GM23338 (cell line): ENCODE measurements at regions not wholly inside any gene's neighbourhood (a gene's known extent, or its start where the extent isn't known, plus 50 kb on each side); places are given as distances from the start of the nearest gene placed in this dataset.

Experiments
- ATAC-seq: fragments of 200-7000 bp; cut with Tn5 transposase; 3 replicates; pipeline ENCODE4 v1.9.1; 2020
- DNase-seq: peaks from one replicate; pipeline ENCODE4 v3.0.0-alpha.2; 2015; ENCODE audit warnings: low spot score
- H2AFZ ChIP-seq: fragments of 200-600 bp; sonication (generic); 2 replicates; pipeline ENCODE4 v1.8.0; 2016; ENCODE audit warnings: antibody characterized with exemption, mild to moderate bottlenecking, moderate library complexity
- H3F3A ChIP-seq: fragments of 200-600 bp; sonication (generic); replicated peaks from 2 replicates; pipeline ENCODE4 v1.8.0; 2017; ENCODE audit warnings: antibody characterized with exemption, mixed run types, low read depth
- H3K27ac ChIP-seq: fragments of 200-600 bp; sonication (generic); 2 replicates; pipeline ENCODE4 v1.6.1; 2016; ENCODE audit warnings: low read depth
- H3K27me3 ChIP-seq: fragments of 200-600 bp; sonication (generic); 2 replicates; pipeline ENCODE4 v1.8.0; 2016; ENCODE audit warnings: mild to moderate bottlenecking, mixed run types, moderate library complexity; ENCODE audit not compliant: insufficient read depth
- H3K36me3 ChIP-seq: fragments of 200-600 bp; sonication (generic); 2 replicates; pipeline ENCODE4 v1.8.0; 2016; ENCODE audit warnings: mild to moderate bottlenecking; ENCODE audit not compliant: insufficient read depth
- H3K4me1 ChIP-seq: fragments of 200-600 bp; sonication (generic); 2 replicates; pipeline ENCODE4 v1.8.0; 2016; ENCODE audit warnings: mild to moderate bottlenecking, moderate library complexity; ENCODE audit not compliant: insufficient read depth
- H3K4me2 ChIP-seq: fragments of 200-600 bp; sonication (generic); 2 replicates; pipeline ENCODE4 v1.7.1; 2017; ENCODE audit warnings: mixed run types
- H3K4me3 ChIP-seq: fragments of 200-600 bp; sonication (generic); 2 replicates; pipeline ENCODE4 v1.6.1; 2016; ENCODE audit warnings: mixed run types
- H3K79me2 ChIP-seq: fragments of 200-600 bp; sonication (generic); replicated peaks from 2 replicates; pipeline ENCODE4 v1.8.0; 2017; ENCODE audit warnings: mild to moderate bottlenecking; ENCODE audit not compliant: insufficient read depth
- H3K9me2 ChIP-seq: fragments of 200-600 bp; sonication (generic); 2 replicates; pipeline ENCODE4 v1.8.0; 2017; ENCODE audit not compliant: insufficient read depth
- H4K20me1 ChIP-seq: fragments of 200-600 bp; sonication (generic); replicated peaks from 2 replicates; pipeline ENCODE4 v1.8.0; 2017; ENCODE audit warnings: mild to moderate bottlenecking; ENCODE audit not compliant: insufficient read depth
- H3K27ac Mint-ChIP-seq: 2 replicates; pipeline ENCODE4 v1.8.0; 2020; ENCODE audit warnings: inconsistent platforms, mild to moderate bottlenecking, moderate library complexity, mixed read lengths
- H3K27me3 Mint-ChIP-seq: 3 replicates; pipeline ENCODE4 v1.8.0; 2022; ENCODE audit warnings: low read depth, mild to moderate bottlenecking, moderate library complexity, mixed read lengths, inconsistent platforms; ENCODE audit not compliant: insufficient read depth, poor library complexity
- H3K36me3 Mint-ChIP-seq: 3 replicates; pipeline ENCODE4 v1.8.0; 2021; ENCODE audit warnings: low read depth, mild to moderate bottlenecking, inconsistent platforms, moderate library complexity, mixed read lengths
- H3K4me1 Mint-ChIP-seq: 3 replicates; pipeline ENCODE4 v1.8.0; 2020; ENCODE audit warnings: mild to moderate bottlenecking, inconsistent platforms, mixed read lengths
- H3K4me3 Mint-ChIP-seq: 3 replicates; pipeline ENCODE4 v1.8.0; 2021; ENCODE audit warnings: moderate library complexity, mild to moderate bottlenecking, inconsistent platforms, mixed read lengths
- H3K9me3 Mint-ChIP-seq: 3 replicates; pipeline ENCODE4 v1.8.0; 2020; ENCODE audit warnings: moderate library complexity, mild to moderate bottlenecking, inconsistent platforms, mixed read lengths
- CREB1 ChIP-seq: fragments of 250-450 bp; sonication (Bioruptor Pico); IDR thresholded peaks from 2 replicates; pipeline ENCODE4 v1.5.0; 2020; ENCODE audit warnings: low read depth, mild to moderate bottlenecking, moderate library complexity
- EZH2 ChIP-seq: fragments of 200-600 bp; sonication (generic); IDR thresholded peaks from one replicate; pipeline ENCODE4 v1.8.0; 2017; ENCODE audit warnings: antibody characterized with exemption, mild to moderate bottlenecking, low read depth; ENCODE audit not compliant: unreplicated experiment
- EZH2phosphoT487 ChIP-seq: fragments of 200-600 bp; sonication (generic); IDR thresholded peaks from one replicate; pipeline ENCODE4 v1.8.1; 2018; ENCODE audit warnings: antibody characterized with exemption; ENCODE audit not compliant: unreplicated experiment
- JUNB ChIP-seq: IDR thresholded peaks from one replicate; pipeline ENCODE4 v1.6.1; 2016; ENCODE audit warnings: antibody characterized with exemption; ENCODE audit not compliant: unreplicated experiment
- NANOG ChIP-seq: IDR thresholded peaks from 2 replicates; pipeline ENCODE4 v1.6.1; 2016; ENCODE audit warnings: antibody characterized with exemption, borderline replicate concordance
- POLR2AphosphoS5 ChIP-seq: IDR thresholded peaks from 2 replicates; pipeline ENCODE4 v1.6.1; 2016; ENCODE audit warnings: antibody characterized with exemption, low read depth
- STAT1 ChIP-seq: IDR thresholded peaks from one replicate; pipeline ENCODE4 v1.6.1; 2016; ENCODE audit warnings: antibody characterized with exemption; ENCODE audit not compliant: unreplicated experiment
- ZNF114 ChIP-seq: fragments of 250-450 bp; sonication (Bioruptor Pico); IDR thresholded peaks from 2 replicates; pipeline ENCODE4 v1.5.0; 2020; ENCODE audit warnings: mild to moderate bottlenecking, moderate library complexity
- ZNF331 ChIP-seq: fragments of 250-450 bp; sonication (Bioruptor Pico); IDR thresholded peaks from 2 replicates; pipeline ENCODE4 v1.5.0; 2020; ENCODE audit warnings: low read depth, mild to moderate bottlenecking, moderate library complexity
- ZNF462 ChIP-seq: fragments of 250-450 bp; sonication (Bioruptor Pico); IDR thresholded peaks from 2 replicates; pipeline ENCODE4 v1.5.0; 2020; ENCODE audit warnings: mild to moderate bottlenecking, moderate library complexity

GRCh38 chr10:36739884-36740445, 385.4 kb upstream of the ANKRD30A start (continued):
- TF ChIP-seq ZNF462 (CRISPR knock-in tag), result no peak
- no peak for TF ChIP-seq JUNB
- TF ChIP-seq ZNF114 (CRISPR knock-in tag), result no peak
- TF ChIP-seq EZH2, result no peak
- TF ChIP-seq NANOG, result no peak
- no peak for TF ChIP-seq EZH2phosphoT487
- TF ChIP-seq STAT1, result no peak
- TF ChIP-seq ZNF331 (CRISPR knock-in tag), result no peak

DNA sequence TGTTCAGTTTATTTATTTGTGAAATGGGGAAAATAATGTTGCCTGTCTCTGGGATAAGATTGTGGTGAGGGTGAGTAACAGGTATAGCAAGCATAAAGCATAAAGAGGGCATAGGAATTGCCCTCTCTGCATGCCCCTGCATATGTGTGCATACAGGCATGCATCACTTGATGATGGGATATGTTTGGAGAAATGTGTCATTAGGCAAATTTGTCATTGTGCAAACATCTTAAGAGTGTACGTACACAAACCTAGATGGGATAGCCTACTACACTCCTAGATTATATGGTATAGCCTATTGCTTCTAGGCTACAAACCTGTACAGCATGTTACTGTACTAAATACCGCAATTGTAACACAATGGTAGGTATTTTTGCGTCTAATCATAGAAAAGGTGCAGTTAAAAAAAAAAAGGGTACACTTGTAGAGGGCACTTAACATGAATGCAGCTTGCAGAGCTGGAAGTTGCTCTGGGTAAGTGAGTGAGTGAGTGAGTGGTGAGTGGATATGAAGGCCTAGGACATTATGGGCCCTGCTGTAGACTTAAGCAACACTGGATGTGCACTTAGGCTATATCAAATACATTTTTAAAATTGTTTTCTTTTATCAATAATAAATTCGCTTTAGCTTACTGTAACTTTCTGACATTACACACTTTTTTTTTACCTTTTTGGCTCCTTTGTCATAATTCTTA, 386.5 kb upstream of the ANKRD30A start:
- H3K27ac Mint-ChIP-seq, result no peak overlapping the region
- H3K27me3 Mint-ChIP-seq, result no peaks in the 10 kb centered on the region
- ATAC-seq, result no peak
- no peak overlapping the region for H3K4me3 Mint-ChIP-seq
- Histone ChIP-seq H3K79me2 (no peaks in the 10 kb centered on the region), H2AFZ (no peak overlapping the region), H3K27me3 (no peaks in the 10 kb centered on the region), H4K20me1 (no peaks in the 10 kb centered on the region), H3F3A (no peaks in the 10 kb centered on the region), H3K4me1 (no peaks in the 10 kb centered on the region), H3K4me3 (no peak overlapping the region), H3K27ac (no peak overlapping the region), H3K36me3 (no peaks in the 10 kb centered on the region), H3K4me2 (no peak overlapping the region), H3K9me2 (0 out of 2 replicates have a peak, but pooled peaks cover 3% of the 10 kb centered on the region)
- no peaks in the 10 kb centered on the region for H3K36me3 Mint-ChIP-seq
- DNase-seq, result no peak
- H3K9me3 Mint-ChIP-seq, result peaks cover 8% of the 10 kb centered on the region; the same call in 2 of the 3 replicates
- H3K4me1 Mint-ChIP-seq, result no peaks in the 10 kb centered on the region
- TF ChIP-seq NANOG (no peak), JUNB (no peak), ZNF331 (CRISPR knock-in tag) (no peak), CREB1 (CRISPR knock-in tag) (no peak), EZH2 (no peak), POLR2AphosphoS5 (no peak), EZH2phosphoT487 (no peak)
